ENCODE measurements at regions not wholly inside any gene's neighbourhood (a gene's known extent, or its start where the extent isn't known, plus 50 kb on each side); places are given as distances from the start of the nearest gene placed in this dataset.

GRCh38 chr11:69429716-69430491 lies 51.6 kb upstream of the LINC01488 start:
- no TSS peak for BruUV-seq (replicated peaks)
- Histone ChIP-seq H3K4me1 (ENCODE audit: insufficient read depth, low read length, poor library complexity, severe bottlenecking) (no peaks in the 10 kb centered on the region), H3K27me3 (replicated peaks; ENCODE audit: insufficient read depth, low read depth, low read length, poor library complexity) (no peaks in the 10 kb centered on the region), H3K9me3 (ENCODE audit: low read depth, low read length, poor library complexity, severe bottlenecking) (peaks cover 1% of the 10 kb centered on the region), H3K36me3 (ENCODE audit: insufficient read depth, low read length, poor library complexity, severe bottlenecking) (no peaks in the 10 kb centered on the region), H3K27ac (ENCODE audit: low read depth, low read length, poor library complexity, severe bottlenecking) (no peak overlapping the region), H3K4me3 (ENCODE audit: low read depth, low read length, poor library complexity, severe bottlenecking) (no peak overlapping the region)
- TF ChIP-seq EZH2 (IDR thresholded peaks at IDR 0.05; ENCODE audit: borderline replicate concordance, low read depth, low read length, poor library complexity, severe bottlenecking) (no peak), CTCF (conservative IDR thresholded peaks at IDR 0.05; ENCODE audit: low read depth, low read length) (no peak)
- ChIA-PET CTCF (interaction anchor here (0.6 kb wide), 1 partner anchor 189 kb away, joined by 5 read pairs; no protein-coding TSS in a partner anchor), POLR2A (ENCODE audit: low non-redundant PET) (no interaction called here)
- intact Hi-C loops (cut with micrococcal nuclease; ENCODE audit: unreplicated experiment) = no loop called here
- DNase-seq (ENCODE audit: low spot score) = no peak

GRCh38 chr11:69430566-69430965 lies 50.9 kb upstream of the LINC01488 start:
- BruUV-seq (replicated peaks) = no TSS peak
- Histone ChIP-seq H3K36me3 (ENCODE audit: insufficient read depth, low read length, poor library complexity, severe bottlenecking) (no peaks in the 10 kb centered on the region), H3K4me1 (ENCODE audit: insufficient read depth, low read length, poor library complexity, severe bottlenecking) (no peaks in the 10 kb centered on the region), H3K27ac (ENCODE audit: low read depth, low read length, poor library complexity, severe bottlenecking) (no peak overlapping the region), H3K4me3 (ENCODE audit: low read depth, low read length, poor library complexity, severe bottlenecking) (no peak overlapping the region), H3K9me3 (ENCODE audit: low read depth, low read length, poor library complexity, severe bottlenecking) (no peaks in the 10 kb centered on the region), H3K27me3 (replicated peaks; ENCODE audit: insufficient read depth, low read depth, low read length, poor library complexity) (no peaks in the 10 kb centered on the region)
- no peak for TF ChIP-seq EZH2 (IDR thresholded peaks at IDR 0.05; ENCODE audit: borderline replicate concordance, low read depth, low read length, poor library complexity, severe bottlenecking)
- no peak for TF ChIP-seq CTCF (conservative IDR thresholded peaks at IDR 0.05; ENCODE audit: low read depth, low read length)
- CTCF ChIA-PET = no interaction called here
- DNase-seq (ENCODE audit: low spot score) = no peak
- POLR2A ChIA-PET (ENCODE audit: low non-redundant PET) = no interaction called here
- intact Hi-C loops (cut with micrococcal nuclease; ENCODE audit: unreplicated experiment) = no loop called here

- no peaks in the 10 kb centered on the region for H3K27me3 ChIP-seq (replicated peaks; ENCODE audit: insufficient read depth, low read depth, low read length, poor library complexity)
- CTCF ChIA-PET = no interaction called here
- POLR2A ChIA-PET (ENCODE audit: low non-redundant PET) = no interaction called here
- TF ChIP-seq CTCF (conservative IDR thresholded peaks at IDR 0.05; ENCODE audit: low read depth, low read length) = no peak
- no peak for TF ChIP-seq EZH2 (IDR thresholded peaks at IDR 0.05; ENCODE audit: borderline replicate concordance, low read depth, low read length, poor library complexity, severe bottlenecking)
- no peak overlapping the region for H3K27ac ChIP-seq (ENCODE audit: low read depth, low read length, poor library complexity, severe bottlenecking)
- no peak overlapping the region for H3K4me3 ChIP-seq (ENCODE audit: low read depth, low read length, poor library complexity, severe bottlenecking)
- intact Hi-C loops (cut with micrococcal nuclease; ENCODE audit: unreplicated experiment) = no loop called here
- H3K36me3 ChIP-seq (ENCODE audit: insufficient read depth, low read length, poor library complexity, severe bottlenecking) = no peaks in the 10 kb centered on the region
- BruUV-seq (replicated peaks) = no TSS peak
- no peaks in the 10 kb centered on the region for H3K4me1 ChIP-seq (ENCODE audit: insufficient read depth, low read length, poor library complexity, severe bottlenecking)
- DNase-seq (ENCODE audit: low spot score) = no peak
- no peaks in the 10 kb centered on the region for H3K9me3 ChIP-seq (ENCODE audit: low read depth, low read length, poor library complexity, severe bottlenecking)
Measured at GRCh38 chr11:69431136-69431535, 50.3 kb upstream of the LINC01488 start.
